ENCODE measurements at regions not wholly inside any gene's neighbourhood (a gene's known extent, or its start where the extent isn't known, plus 50 kb on each side); places are given as distances from the start of the nearest gene placed in this dataset.
"Not testable (repeated sequence)": the region's sequence is repeated elsewhere in the genome, so short reads cannot be mapped to it uniquely, and the experiment has no call there.

DNA sequence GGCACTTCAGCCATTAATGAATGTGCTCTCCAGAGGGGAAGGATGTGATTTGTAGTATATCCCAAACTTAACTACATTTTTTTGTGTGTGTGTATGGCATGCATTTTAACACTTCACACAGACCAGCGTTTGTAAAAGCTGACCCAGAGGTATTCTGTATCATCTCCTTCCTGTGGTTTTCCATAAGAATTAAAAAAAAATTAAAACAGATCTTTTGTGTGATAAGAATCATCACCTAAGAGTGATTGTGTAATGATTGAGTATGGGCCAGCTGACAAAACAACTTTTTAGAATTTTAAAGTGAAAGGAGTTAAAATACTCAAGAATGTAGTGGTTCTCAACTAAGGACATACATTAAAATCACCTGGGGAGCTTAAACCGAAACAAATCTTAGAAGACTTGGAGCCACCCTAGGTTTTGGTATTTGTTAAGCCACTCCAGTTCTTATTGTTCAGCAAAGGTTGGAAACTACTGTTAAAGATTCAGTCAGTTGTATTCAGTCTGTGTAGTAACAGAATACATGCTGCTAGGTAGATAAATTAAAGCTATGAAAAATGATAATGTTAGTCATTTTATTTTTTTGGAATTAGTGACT is 120.1 kb downstream of the HAUS1 start:
- Histone ChIP-seq H2AFZ (ENCODE audit: low read depth, low read length) (no peak overlapping the region), H3K79me2 (ENCODE audit: low read length) (peaks cover 98% of the 10 kb centered on the region), H3K4me3 (ENCODE audit: low read length) (no peak overlapping the region), H3K36me3 (replicated peaks; ENCODE audit: low read depth, low read length) (peaks cover 28% of the 10 kb centered on the region), H3K4me1 (ENCODE audit: low read length) (no peaks in the 10 kb centered on the region), H3K9ac (ENCODE audit: low read length) (no peak overlapping the region), H3K9me3 (ENCODE audit: insufficient read depth, low read length) (no peaks in the 10 kb centered on the region), H3K27me3 (ENCODE audit: low read depth, low read length) (no peaks in the 10 kb centered on the region), H3K27ac (ENCODE audit: low read length) (no peak overlapping the region), H3K4me2 (ENCODE audit: low read length) (no peak overlapping the region), H4K20me1 (ENCODE audit: insufficient read depth, low read length) (peaks cover 61% of the 10 kb centered on the region)
- TF ChIP-seq, protein P1, sequence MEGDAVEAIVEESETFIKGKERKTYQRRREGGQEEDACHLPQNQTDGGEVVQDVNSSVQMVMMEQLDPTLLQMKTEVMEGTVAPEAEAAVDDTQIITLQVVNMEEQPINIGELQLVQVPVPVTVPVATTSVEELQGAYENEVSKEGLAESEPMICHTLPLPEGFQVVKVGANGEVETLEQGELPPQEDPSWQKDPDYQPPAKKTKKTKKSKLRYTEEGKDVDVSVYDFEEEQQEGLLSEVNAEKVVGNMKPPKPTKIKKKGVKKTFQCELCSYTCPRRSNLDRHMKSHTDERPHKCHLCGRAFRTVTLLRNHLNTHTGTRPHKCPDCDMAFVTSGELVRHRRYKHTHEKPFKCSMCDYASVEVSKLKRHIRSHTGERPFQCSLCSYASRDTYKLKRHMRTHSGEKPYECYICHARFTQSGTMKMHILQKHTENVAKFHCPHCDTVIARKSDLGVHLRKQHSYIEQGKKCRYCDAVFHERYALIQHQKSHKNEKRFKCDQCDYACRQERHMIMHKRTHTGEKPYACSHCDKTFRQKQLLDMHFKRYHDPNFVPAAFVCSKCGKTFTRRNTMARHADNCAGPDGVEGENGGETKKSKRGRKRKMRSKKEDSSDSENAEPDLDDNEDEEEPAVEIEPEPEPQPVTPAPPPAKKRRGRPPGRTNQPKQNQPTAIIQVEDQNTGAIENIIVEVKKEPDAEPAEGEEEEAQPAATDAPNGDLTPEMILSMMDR (IDR thresholded peaks at IDR 0.05; ENCODE audit: low read depth, low read length): no peak
- no peak for TF ChIP-seq EZH2phosphoT487 (IDR thresholded peaks at IDR 0.05; ENCODE audit: low read depth)

DNA sequence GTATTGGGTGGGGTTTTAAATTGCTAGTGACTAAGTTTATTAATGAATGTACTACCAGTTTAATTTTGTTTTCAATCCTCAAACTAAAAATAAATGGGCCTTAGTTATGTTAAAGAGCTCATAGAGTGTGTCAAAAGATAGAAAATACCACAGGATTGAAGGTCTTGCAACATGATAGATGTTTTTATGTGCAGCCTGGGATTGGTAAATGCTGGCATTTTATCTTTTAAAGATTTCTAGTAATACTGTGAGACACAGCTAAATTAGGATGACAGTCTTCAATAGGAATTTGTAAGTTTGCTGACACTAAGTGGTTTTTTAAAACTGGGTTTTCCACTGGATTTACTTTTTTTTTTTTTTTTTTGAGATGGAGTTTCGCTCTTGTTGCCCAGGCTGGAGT is 122.3 kb downstream of the HAUS1 start:
- peaks cover 17% of the 10 kb centered on the region for H3K36me3 ChIP-seq (replicated peaks; ENCODE audit: low read depth, low read length)
- H3K4me2 ChIP-seq (ENCODE audit: low read length): no peak overlapping the region
- no peaks in the 10 kb centered on the region for H3K9me3 ChIP-seq (ENCODE audit: insufficient read depth, low read length)
- no peak overlapping the region for H3K27ac ChIP-seq (ENCODE audit: low read length)
- no peak overlapping the region for H3K4me3 ChIP-seq (ENCODE audit: low read length)
- H4K20me1 ChIP-seq (ENCODE audit: insufficient read depth, low read length): peaks cover 57% of the 10 kb centered on the region
- TF ChIP-seq EZH2phosphoT487 (IDR thresholded peaks at IDR 0.05; ENCODE audit: low read depth): no peak
- TF ChIP-seq, protein P1 (IDR thresholded peaks at IDR 0.05; ENCODE audit: low read depth, low read length): no peak
- no peaks in the 10 kb centered on the region for H3K27me3 ChIP-seq (ENCODE audit: low read depth, low read length)
- H2AFZ ChIP-seq (ENCODE audit: low read depth, low read length): no peak overlapping the region
- no peaks in the 10 kb centered on the region for H3K4me1 ChIP-seq (ENCODE audit: low read length)
- no peak overlapping the region for H3K9ac ChIP-seq (ENCODE audit: low read length)
- H3K79me2 ChIP-seq (ENCODE audit: low read length): peaks cover 99% of the 10 kb centered on the region

DNA sequence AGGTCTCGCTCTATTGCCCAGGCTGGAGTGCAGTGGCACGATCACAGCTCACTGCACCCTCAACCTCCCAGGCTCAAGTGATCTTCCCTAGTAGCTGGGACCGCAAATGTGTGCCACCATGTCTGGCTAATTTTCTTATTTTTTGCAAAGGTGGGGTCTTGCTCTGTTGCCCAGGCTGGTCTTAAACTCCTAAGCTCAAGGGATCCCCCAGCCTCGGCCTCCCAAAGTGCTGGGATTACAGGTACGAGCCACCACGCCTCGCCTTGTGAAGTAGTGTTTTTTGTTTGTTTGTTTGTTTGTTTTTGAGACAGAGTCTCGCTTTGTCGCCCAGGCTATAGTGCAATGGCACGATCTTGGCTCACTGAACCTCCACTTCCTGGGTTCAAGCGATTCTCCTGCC is 125.5 kb downstream of the HAUS1 start:
- peaks cover 13% of the 10 kb centered on the region for H3K36me3 ChIP-seq (replicated peaks; ENCODE audit: low read depth, low read length)
- H3K9ac ChIP-seq (ENCODE audit: low read length); H2AFZ ChIP-seq (ENCODE audit: low read depth, low read length); H3K4me3 ChIP-seq (ENCODE audit: low read length); H3K4me2 ChIP-seq (ENCODE audit: low read length); H3K9me3 ChIP-seq (ENCODE audit: insufficient read depth, low read length); H3K4me1 ChIP-seq (ENCODE audit: low read length); H3K27ac ChIP-seq (ENCODE audit: low read length); H3K27me3 ChIP-seq (ENCODE audit: low read depth, low read length): not testable (repeated sequence)
- H3K79me2 ChIP-seq (ENCODE audit: low read length): peaks cover 95% of the 10 kb centered on the region
- H4K20me1 ChIP-seq (ENCODE audit: insufficient read depth, low read length): peaks cover 36% of the 10 kb centered on the region

DNA sequence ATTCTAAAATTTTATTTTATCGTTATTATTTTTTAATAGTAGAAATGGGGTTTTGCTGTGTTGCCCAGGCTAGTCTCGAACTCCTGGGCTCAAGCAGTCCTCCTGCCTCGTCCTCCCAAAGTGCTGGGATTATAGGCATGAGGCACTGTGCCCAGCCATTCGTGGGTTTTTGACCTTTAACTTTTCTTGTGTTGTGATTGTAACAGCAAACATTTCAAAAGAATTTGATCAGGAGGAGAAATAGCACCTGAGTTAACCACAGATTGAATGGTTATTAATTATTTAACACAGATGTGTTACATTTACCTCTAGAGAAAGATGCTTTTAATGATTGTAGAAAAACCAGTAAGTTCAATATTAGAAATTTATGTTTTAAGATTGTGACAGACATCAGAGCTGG is 132.0 kb downstream of the HAUS1 start:
- Histone ChIP-seq H3K9ac (ENCODE audit: low read length) (no peak overlapping the region), H4K20me1 (ENCODE audit: insufficient read depth, low read length) (peaks cover 43% of the 10 kb centered on the region), H3K27me3 (ENCODE audit: low read depth, low read length) (no peaks in the 10 kb centered on the region), H3K79me2 (ENCODE audit: low read length) (peaks cover 94% of the 10 kb centered on the region), H3K9me3 (ENCODE audit: insufficient read depth, low read length) (no peaks in the 10 kb centered on the region), H2AFZ (ENCODE audit: low read depth, low read length) (no peak overlapping the region), H3K36me3 (replicated peaks; ENCODE audit: low read depth, low read length) (peaks cover 25% of the 10 kb centered on the region), H3K4me2 (ENCODE audit: low read length) (no peak overlapping the region), H3K4me3 (ENCODE audit: low read length) (no peak overlapping the region), H3K27ac (ENCODE audit: low read length) (no peak overlapping the region), H3K4me1 (ENCODE audit: low read length) (no peaks in the 10 kb centered on the region)
- no peak for TF ChIP-seq EZH2phosphoT487 (IDR thresholded peaks at IDR 0.05; ENCODE audit: low read depth)
- TF ChIP-seq, protein P1 (IDR thresholded peaks at IDR 0.05; ENCODE audit: low read depth, low read length): no peak

All from OCI-LY3 (cell line).